Activated naive CD4-positive, alpha-beta T cell treated with anti-CD3 and anti-CD28 coated beads for 36 hours (primary cell): ENCODE measurements at regions not wholly inside any gene's neighbourhood (a gene's known extent, or its start where the extent isn't known, plus 50 kb on each side); places are given as distances from the start of the nearest gene placed in this dataset.

Experiments
- CTCF ChIA-PET: fragments of 350-600 bp; sonication (Branson Sonifier 250); formaldehyde crosslinking; loops from one replicate; lab custom pipeline; 2021; ENCODE audit warnings: antibody characterized with exemption; lab: Charles Lee
- DNase-seq: peaks from one replicate; pipeline ENCODE4 v3.0.0-alpha.2; 2020
- H3K27ac Mint-ChIP-seq: one replicate; pipeline ENCODE4 v1.8.0; 2021; ENCODE audit warnings: mild to moderate bottlenecking, mixed read lengths
- H3K27me3 Mint-ChIP-seq: one replicate; pipeline ENCODE4 v1.8.0; 2021; ENCODE audit warnings: low read depth, mixed read lengths
- H3K36me3 Mint-ChIP-seq: one replicate; pipeline ENCODE4 v1.8.0; 2021; ENCODE audit warnings: low read depth, mixed read lengths
- H3K4me1 Mint-ChIP-seq: one replicate; pipeline ENCODE4 v1.8.0; 2021; ENCODE audit warnings: low read depth, mixed read lengths
- H3K4me3 Mint-ChIP-seq: one replicate; pipeline ENCODE4 v1.8.0; 2021; ENCODE audit warnings: mild to moderate bottlenecking, moderate library complexity, mixed read lengths
- H3K9me3 Mint-ChIP-seq: one replicate; pipeline ENCODE4 v1.8.0; 2021; ENCODE audit warnings: mixed read lengths
- intact Hi-C: fragments of 100-400 bp; cut with micrococcal nuclease; formaldehyde crosslinking; loops from one replicate; pipeline ENCODE4 v1.15.1; 2023

- DNase-seq = no peak
- no peaks in the 10 kb centered on the region for H3K36me3 Mint-ChIP-seq
- CTCF ChIA-PET = no interaction called here
- peaks cover 10% of the 10 kb centered on the region for H3K9me3 Mint-ChIP-seq
- H3K27me3 Mint-ChIP-seq = peaks cover 13% of the 10 kb centered on the region
- intact Hi-C loops = no loop called here
- H3K4me3 Mint-ChIP-seq = no peak overlapping the region
- no peak overlapping the region for H3K27ac Mint-ChIP-seq
- H3K4me1 Mint-ChIP-seq = no peaks in the 10 kb centered on the region
Measured at GRCh38 chr16:26240807-26241206, 549.0 kb downstream of the HS3ST4 start.

GRCh38 chr16:26247063-26247462 lies 555.3 kb downstream of the HS3ST4 start:
- Mint-ChIP-seq H3K27ac (no peak overlapping the region), H3K4me1 (no peaks in the 10 kb centered on the region), H3K36me3 (no peaks in the 10 kb centered on the region), H3K9me3 (peaks cover 10% of the 10 kb centered on the region), H3K27me3 (peaks cover 3% of the 10 kb centered on the region), H3K4me3 (no peak overlapping the region)
- CTCF ChIA-PET = no interaction called here
- DNase-seq = no peak
- intact Hi-C loops = no loop called here

GRCh38 chr16:26252598-26252997 lies 560.8 kb downstream of the HS3ST4 start:
- CTCF ChIA-PET = no interaction called here
- intact Hi-C loops = no loop called here
- H3K4me1 Mint-ChIP-seq = no peaks in the 10 kb centered on the region
- DNase-seq = no peak
- peaks cover 16% of the 10 kb centered on the region for H3K27me3 Mint-ChIP-seq
- H3K27ac Mint-ChIP-seq = no peak overlapping the region
- peaks cover 2% of the 10 kb centered on the region for H3K36me3 Mint-ChIP-seq
- H3K4me3 Mint-ChIP-seq = no peak overlapping the region
- peaks cover 10% of the 10 kb centered on the region for H3K9me3 Mint-ChIP-seq

- CTCF ChIA-PET = no interaction called here
- Mint-ChIP-seq H3K36me3 (no peaks in the 10 kb centered on the region), H3K27me3 (no peaks in the 10 kb centered on the region), H3K4me1 (no peaks in the 10 kb centered on the region), H3K4me3 (no peak overlapping the region), H3K9me3 (no peaks in the 10 kb centered on the region), H3K27ac (no peak overlapping the region)
- intact Hi-C loops = no loop called here
- no peak for DNase-seq
Measured at GRCh38 chr16:26261621-26262020, 569.9 kb downstream of the HS3ST4 start.

- no peak for DNase-seq
- CTCF ChIA-PET = no interaction called here
Measured at GRCh38 chr16:26263406-26263805, 571.6 kb downstream of the HS3ST4 start.

GRCh38 chr16:26267641-26268040 lies 575.9 kb downstream of the HS3ST4 start:
- CTCF ChIA-PET = no interaction called here
- H3K4me3 Mint-ChIP-seq = no peak overlapping the region
- H3K4me1 Mint-ChIP-seq = peaks cover 13% of the 10 kb centered on the region
- H3K27ac Mint-ChIP-seq = no peak overlapping the region
- H3K36me3 Mint-ChIP-seq = no peaks in the 10 kb centered on the region
- intact Hi-C loops = no loop called here
- no peaks in the 10 kb centered on the region for H3K27me3 Mint-ChIP-seq
- DNase-seq = no peak
- no peaks in the 10 kb centered on the region for H3K9me3 Mint-ChIP-seq

More at GRCh38 chr16:26263406-26263805, 571.6 kb downstream of the HS3ST4 start:
- Mint-ChIP-seq H3K9me3 (no peaks in the 10 kb centered on the region), H3K4me1 (no peaks in the 10 kb centered on the region), H3K27me3 (no peaks in the 10 kb centered on the region), H3K27ac (no peak overlapping the region), H3K36me3 (no peaks in the 10 kb centered on the region), H3K4me3 (no peak overlapping the region)
- intact Hi-C loops = no loop called here

- CTCF ChIA-PET = interaction anchor here (0.6 kb wide), 1 partner anchor 45 kb away, joined by 3 read pairs; no protein-coding TSS in a partner anchor
- no peak for DNase-seq
- H3K27me3 Mint-ChIP-seq = no peaks in the 10 kb centered on the region
- no peaks in the 10 kb centered on the region for H3K36me3 Mint-ChIP-seq
- no peaks in the 10 kb centered on the region for H3K9me3 Mint-ChIP-seq
- peaks cover 13% of the 10 kb centered on the region for H3K4me1 Mint-ChIP-seq
- no peak overlapping the region for H3K4me3 Mint-ChIP-seq
- intact Hi-C loops = no loop called here
- H3K27ac Mint-ChIP-seq = no peak overlapping the region
Measured at GRCh38 chr16:26269673-26270072, 577.9 kb downstream of the HS3ST4 start.

- H3K27me3 Mint-ChIP-seq = peaks cover 1% of the 10 kb centered on the region
- no peaks in the 10 kb centered on the region for H3K36me3 Mint-ChIP-seq
- intact Hi-C loops = no loop called here
- DNase-seq = no peak
- CTCF ChIA-PET = no interaction called here
- no peak overlapping the region for H3K27ac Mint-ChIP-seq
- H3K9me3 Mint-ChIP-seq = peaks cover 6% of the 10 kb centered on the region
- no peak overlapping the region for H3K4me3 Mint-ChIP-seq
- peaks cover 13% of the 10 kb centered on the region for H3K4me1 Mint-ChIP-seq
Measured at GRCh38 chr16:26273607-26274006, 581.8 kb downstream of the HS3ST4 start.

GRCh38 chr16:26275021-26275590 lies 583.3 kb downstream of the HS3ST4 start:
- Mint-ChIP-seq H3K4me1 (peaks cover 2% of the 10 kb centered on the region), H3K27ac (no peak overlapping the region), H3K27me3 (peaks cover 1% of the 10 kb centered on the region), H3K36me3 (no peaks in the 10 kb centered on the region), H3K4me3 (no peak overlapping the region), H3K9me3 (peaks cover 6% of the 10 kb centered on the region)
- no peak for DNase-seq
- CTCF ChIA-PET = no interaction called here
- intact Hi-C loops = no loop called here

GRCh38 chr16:26276289-26276688 lies 584.5 kb downstream of the HS3ST4 start:
- intact Hi-C loops = no loop called here
- no peaks in the 10 kb centered on the region for H3K4me1 Mint-ChIP-seq
- no peak overlapping the region for H3K27ac Mint-ChIP-seq
- DNase-seq = no peak
- H3K9me3 Mint-ChIP-seq = peaks cover 6% of the 10 kb centered on the region
- CTCF ChIA-PET = no interaction called here
- no peak overlapping the region for H3K4me3 Mint-ChIP-seq
- H3K36me3 Mint-ChIP-seq = no peaks in the 10 kb centered on the region
- H3K27me3 Mint-ChIP-seq = peaks cover 1% of the 10 kb centered on the region

GRCh38 chr16:26281381-26282110 lies 589.8 kb downstream of the HS3ST4 start:
- Mint-ChIP-seq H3K27me3 (no peaks in the 10 kb centered on the region), H3K4me3 (no peak overlapping the region), H3K36me3 (no peaks in the 10 kb centered on the region), H3K9me3 (peaks cover 6% of the 10 kb centered on the region), H3K27ac (no peak overlapping the region), H3K4me1 (no peaks in the 10 kb centered on the region)
- DNase-seq = no peak
- intact Hi-C loops = no loop called here
- CTCF ChIA-PET = no interaction called here

GRCh38 chr16:26295625-26296304 lies 604.0 kb downstream of the HS3ST4 start:
- Mint-ChIP-seq H3K4me1 (no peaks in the 10 kb centered on the region), H3K27ac (no peak overlapping the region), H3K36me3 (no peaks in the 10 kb centered on the region), H3K9me3 (no peaks in the 10 kb centered on the region), H3K27me3 (no peaks in the 10 kb centered on the region), H3K4me3 (no peak overlapping the region)
- intact Hi-C loops = no loop called here
- CTCF ChIA-PET = no interaction called here
- DNase-seq = no peak

- Mint-ChIP-seq H3K27ac (no peak overlapping the region), H3K36me3 (no peaks in the 10 kb centered on the region), H3K27me3 (peaks cover 4% of the 10 kb centered on the region), H3K9me3 (no peaks in the 10 kb centered on the region), H3K4me1 (no peaks in the 10 kb centered on the region), H3K4me3 (no peak overlapping the region)
- DNase-seq = no peak
- intact Hi-C loops = no loop called here
- CTCF ChIA-PET = no interaction called here
Measured at GRCh38 chr16:26301516-26301915, 609.8 kb downstream of the HS3ST4 start.
